ENCODE measurements at regions not wholly inside any gene's neighbourhood (a gene's known extent, or its start where the extent isn't known, plus 50 kb on each side); places are given as distances from the start of the nearest gene placed in this dataset.

DNA sequence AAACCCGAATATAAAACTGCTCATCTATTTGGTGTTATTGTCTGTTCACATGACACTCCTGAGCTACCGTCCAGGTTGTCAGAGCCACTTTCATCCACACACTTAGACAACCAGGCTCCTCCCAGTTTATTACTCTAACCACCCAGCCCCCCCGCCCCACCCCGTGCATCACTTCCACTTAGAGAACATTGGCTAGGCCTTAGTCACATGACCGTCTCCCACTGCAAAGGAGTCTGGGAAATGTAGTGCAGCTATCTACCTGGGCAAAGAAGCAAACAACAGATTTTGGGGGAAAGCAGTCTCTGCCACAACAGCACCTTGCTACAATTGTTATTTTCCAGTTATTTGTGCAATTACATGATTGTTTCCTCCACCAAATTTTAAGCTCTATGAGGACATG lies 57.6 kb upstream of the RBPJ start:
- DNase-seq (ENCODE audit: low read depth, low spot score) = no peak
- H3K27ac ChIP-seq = no peak overlapping the region

DNA sequence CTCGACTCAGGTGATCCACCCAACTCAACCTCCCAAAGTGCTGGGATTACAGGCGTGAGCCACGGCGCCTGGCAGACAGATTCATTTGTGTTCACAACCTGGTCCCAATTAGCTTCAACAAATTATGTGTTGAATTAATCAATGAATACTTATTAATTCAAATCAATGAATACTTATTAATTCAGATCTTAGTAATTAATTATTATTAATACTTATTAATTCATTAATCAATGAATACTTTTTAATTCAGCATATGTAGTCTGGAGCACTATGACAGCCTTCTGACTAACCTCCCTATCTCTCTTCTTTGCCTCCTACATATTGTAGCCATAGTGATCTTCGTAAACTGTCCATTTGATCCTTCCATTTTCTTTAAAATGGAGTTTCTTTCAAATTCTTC lies 56.7 kb upstream of the RBPJ start:
- DNase-seq (ENCODE audit: low read depth, low spot score) = no peak

DNA sequence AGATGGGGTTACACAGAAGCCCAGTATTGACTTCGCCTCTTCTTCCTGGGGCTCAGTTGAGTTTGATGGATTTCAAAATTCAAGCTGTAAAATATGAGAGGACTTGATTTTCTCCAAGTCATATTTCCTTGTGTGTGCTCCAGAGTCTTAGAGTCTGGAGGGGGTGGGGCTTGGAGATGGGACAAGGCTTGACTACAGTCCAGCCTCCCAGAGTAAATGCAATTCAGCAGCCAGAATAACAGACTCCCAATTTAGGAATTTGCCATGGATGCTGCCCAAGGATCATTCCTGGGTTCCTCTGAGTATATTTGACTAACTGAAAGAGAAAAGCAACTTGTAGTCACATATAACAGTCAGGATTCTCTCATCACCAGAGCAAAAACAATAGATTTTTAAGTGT lies 53.7 kb upstream of the RBPJ start:
- no peak for DNase-seq (ENCODE audit: low read depth, low spot score)

More for the DNA sequence above, 56.7 kb upstream of the RBPJ start:
- H3K27ac ChIP-seq = no peak overlapping the region

DNA sequence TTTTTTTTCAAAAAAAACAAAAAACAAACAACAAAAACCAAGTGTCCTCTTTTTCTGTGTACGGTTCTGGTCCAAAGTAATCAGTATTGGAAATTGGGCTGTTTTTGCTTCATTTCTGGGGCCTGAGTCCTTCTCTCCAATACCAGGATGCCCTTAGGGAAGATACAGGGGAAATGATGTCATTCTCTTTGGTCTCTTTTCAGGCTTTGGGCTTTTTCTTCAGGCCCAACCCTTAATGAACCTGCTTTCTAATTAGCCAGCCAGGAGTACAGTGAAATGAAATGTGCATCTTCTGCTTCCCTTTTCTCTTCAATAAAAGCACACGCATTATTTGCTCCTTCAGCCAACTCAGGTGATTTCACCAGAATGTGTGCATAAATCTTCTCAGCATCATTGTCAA lies 52.6 kb upstream of the RBPJ start:
- no peak for DNase-seq (ENCODE audit: low read depth, low spot score)
- no peak overlapping the region for H3K27ac ChIP-seq

More for the DNA sequence above, 53.7 kb upstream of the RBPJ start:
- H3K27ac ChIP-seq = no peak overlapping the region

DNA sequence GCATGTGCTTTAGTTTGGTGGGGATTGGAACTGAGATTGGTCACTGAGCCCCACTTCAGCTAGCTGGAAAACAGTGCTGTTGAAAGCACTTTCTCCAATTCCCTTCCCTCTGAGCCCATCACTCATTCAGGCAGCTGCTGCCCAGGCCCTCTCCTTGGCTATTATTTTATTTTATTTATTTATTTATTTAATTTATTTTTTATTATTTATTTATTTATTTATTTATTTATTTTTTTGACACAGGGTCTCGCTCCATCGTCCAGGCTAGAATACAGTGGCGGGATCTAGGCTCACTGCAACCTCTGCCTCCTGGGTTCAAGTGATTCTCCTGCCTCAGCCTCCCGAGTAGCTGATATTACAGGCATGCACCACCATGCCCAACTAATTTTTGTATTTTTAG lies 51.8 kb upstream of the RBPJ start:
- no peak for DNase-seq (ENCODE audit: low read depth, low spot score)
- no peak overlapping the region for H3K27ac ChIP-seq

All from epithelial cell of prostate (primary cell).